ENCODE measurements at regions not wholly inside any gene's neighbourhood (a gene's known extent, or its start where the extent isn't known, plus 50 kb on each side); places are given as distances from the start of the nearest gene placed in this dataset.

GRCh38 chr5:12367973-12368372 is 463.7 kb upstream of the CTNND2 start:
- TF ChIP-seq, protein P1, sequence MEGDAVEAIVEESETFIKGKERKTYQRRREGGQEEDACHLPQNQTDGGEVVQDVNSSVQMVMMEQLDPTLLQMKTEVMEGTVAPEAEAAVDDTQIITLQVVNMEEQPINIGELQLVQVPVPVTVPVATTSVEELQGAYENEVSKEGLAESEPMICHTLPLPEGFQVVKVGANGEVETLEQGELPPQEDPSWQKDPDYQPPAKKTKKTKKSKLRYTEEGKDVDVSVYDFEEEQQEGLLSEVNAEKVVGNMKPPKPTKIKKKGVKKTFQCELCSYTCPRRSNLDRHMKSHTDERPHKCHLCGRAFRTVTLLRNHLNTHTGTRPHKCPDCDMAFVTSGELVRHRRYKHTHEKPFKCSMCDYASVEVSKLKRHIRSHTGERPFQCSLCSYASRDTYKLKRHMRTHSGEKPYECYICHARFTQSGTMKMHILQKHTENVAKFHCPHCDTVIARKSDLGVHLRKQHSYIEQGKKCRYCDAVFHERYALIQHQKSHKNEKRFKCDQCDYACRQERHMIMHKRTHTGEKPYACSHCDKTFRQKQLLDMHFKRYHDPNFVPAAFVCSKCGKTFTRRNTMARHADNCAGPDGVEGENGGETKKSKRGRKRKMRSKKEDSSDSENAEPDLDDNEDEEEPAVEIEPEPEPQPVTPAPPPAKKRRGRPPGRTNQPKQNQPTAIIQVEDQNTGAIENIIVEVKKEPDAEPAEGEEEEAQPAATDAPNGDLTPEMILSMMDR (IDR thresholded peaks at IDR 0.05) = no peak
- TF ChIP-seq POLR2A (IDR thresholded peaks at IDR 0.05) = no peak

Data from Peyer's patch (tissue), 4 donors.